MM.1S (cell line): ENCODE measurements at regions not wholly inside any gene's neighbourhood (a gene's known extent, or its start where the extent isn't known, plus 50 kb on each side); places are given as distances from the start of the nearest gene placed in this dataset.

Experiments used
- DNase-seq: peaks from one replicate; pipeline ENCODE4 v3.0.0-alpha.2; 2015
- H2AFZ ChIP-seq: fragments of 300-600 bp; sonication (generic); 2 replicates; pipeline ENCODE4 v1.6.0; 2016; ENCODE audit warnings: antibody characterized with exemption, low read length
- H3F3A ChIP-seq: fragments of 300-600 bp; sonication (generic); 2 replicates; pipeline ENCODE4 v1.6.1; 2016; ENCODE audit warnings: mild to moderate bottlenecking, antibody characterized with exemption, low read length, moderate library complexity, mixed read lengths; ENCODE audit not compliant: insufficient read depth
- H3K27ac ChIP-seq: fragments of 300-600 bp; sonication (generic); 2 replicates; pipeline ENCODE4 v1.5.1; 2016; ENCODE audit warnings: mild to moderate bottlenecking, low read length
- H3K27me3 ChIP-seq: fragments of 300-600 bp; sonication (generic); replicated peaks from 2 replicates; pipeline ENCODE4 v1.6.0; 2016; ENCODE audit warnings: low read length; ENCODE audit not compliant: insufficient read depth
- H3K36me3 ChIP-seq: fragments of 300-600 bp; sonication (generic); replicated peaks from 2 replicates; pipeline ENCODE4 v1.6.1; 2016; ENCODE audit warnings: mild to moderate bottlenecking, low read length, mixed read lengths; ENCODE audit not compliant: insufficient read depth
- H3K4me1 ChIP-seq: fragments of 300-600 bp; sonication (generic); 2 replicates; pipeline ENCODE4 v1.6.1; 2016; ENCODE audit warnings: low read length, mixed read lengths
- H3K4me2 ChIP-seq: fragments of 300-600 bp; sonication (generic); 2 replicates; pipeline ENCODE4 v1.6.0; 2016; ENCODE audit warnings: low read depth, low read length
- H3K4me3 ChIP-seq: fragments of 300-600 bp; sonication (generic); 2 replicates; pipeline ENCODE4 v1.5.1; 2016; ENCODE audit warnings: low read length, mixed read lengths
- H3K79me2 ChIP-seq: fragments of 300-600 bp; sonication (generic); 2 replicates; pipeline ENCODE4 v1.6.1; 2016; ENCODE audit warnings: mixed run types, low read length, mixed read lengths
- H3K9ac ChIP-seq: fragments of 300-600 bp; sonication (generic); 2 replicates; pipeline ENCODE4 v1.6.1; 2016; ENCODE audit warnings: low read length, mixed read lengths
- H3K9me2 ChIP-seq: fragments of 300-600 bp; sonication (generic); replicated peaks from 2 replicates; pipeline ENCODE4 v1.6.1; 2016; ENCODE audit warnings: mild to moderate bottlenecking, low read length, mixed read lengths; ENCODE audit not compliant: insufficient read depth
- H3K9me3 ChIP-seq: fragments of 300-600 bp; sonication (generic); replicated peaks from 2 replicates; pipeline ENCODE4 v1.6.1; 2016; ENCODE audit warnings: mild to moderate bottlenecking, low read length, mixed read lengths; ENCODE audit not compliant: insufficient read depth
- H4K20me1 ChIP-seq: fragments of 300-600 bp; sonication (generic); 2 replicates; pipeline ENCODE4 v1.6.1; 2016; ENCODE audit warnings: mild to moderate bottlenecking, low read length, moderate library complexity, mixed read lengths; ENCODE audit not compliant: insufficient read depth
- CTCF ChIP-seq: fragments of 300-600 bp; sonication (generic); IDR thresholded peaks from 2 replicates; pipeline ENCODE4 v1.5.1; 2016; ENCODE audit warnings: antibody characterized with exemption, low read length, mixed read lengths
- EZH2 ChIP-seq: fragments of 300-600 bp; sonication (generic); optimal IDR thresholded peaks from 2 replicates; pipeline ENCODE3; 2017; ENCODE audit warnings: low read depth, mild to moderate bottlenecking, antibody characterized with exemption, low read length, mixed read lengths
- EZH2phosphoT487 ChIP-seq: fragments of 300-600 bp; sonication (generic); IDR thresholded peaks from 2 replicates; pipeline ENCODE4 v1.6.1; 2018; ENCODE audit warnings: antibody characterized with exemption, low read length

DNA sequence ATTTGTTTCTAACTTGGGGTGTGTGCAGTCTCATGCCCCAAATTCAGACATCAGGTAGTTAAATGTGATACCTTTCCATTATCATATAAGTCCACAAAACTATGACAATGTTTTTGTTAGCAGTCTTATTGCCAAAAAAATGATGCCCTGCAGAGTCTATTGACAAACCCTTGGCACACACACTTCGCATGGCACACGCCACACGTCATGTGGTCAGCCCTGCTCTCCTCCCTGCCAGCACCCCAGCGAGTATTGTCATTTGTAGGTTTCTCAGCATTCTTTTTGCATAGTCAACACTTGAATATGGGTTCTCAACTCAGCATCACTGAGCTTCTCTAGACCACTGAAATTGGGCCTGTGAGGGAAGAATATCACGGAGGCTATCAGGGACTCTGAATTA is 356.0 kb downstream of the INHBA start:
- Histone ChIP-seq H3F3A (no peaks in the 10 kb centered on the region), H3K36me3 (no peaks in the 10 kb centered on the region), H3K79me2 (no peaks in the 10 kb centered on the region), H3K4me3 (no peak overlapping the region), H3K4me2 (no peak overlapping the region), H4K20me1 (no peaks in the 10 kb centered on the region), H3K4me1 (no peaks in the 10 kb centered on the region), H3K9ac (no peak overlapping the region), H3K9me3 (no peaks in the 10 kb centered on the region), H3K27ac (no peak overlapping the region), H2AFZ (no peak overlapping the region), H3K27me3 (no peaks in the 10 kb centered on the region), H3K9me2 (no peaks in the 10 kb centered on the region)
- no peak for DNase-seq
- TF ChIP-seq EZH2 (no peak), CTCF (no peak), EZH2phosphoT487 (no peak)

DNA sequence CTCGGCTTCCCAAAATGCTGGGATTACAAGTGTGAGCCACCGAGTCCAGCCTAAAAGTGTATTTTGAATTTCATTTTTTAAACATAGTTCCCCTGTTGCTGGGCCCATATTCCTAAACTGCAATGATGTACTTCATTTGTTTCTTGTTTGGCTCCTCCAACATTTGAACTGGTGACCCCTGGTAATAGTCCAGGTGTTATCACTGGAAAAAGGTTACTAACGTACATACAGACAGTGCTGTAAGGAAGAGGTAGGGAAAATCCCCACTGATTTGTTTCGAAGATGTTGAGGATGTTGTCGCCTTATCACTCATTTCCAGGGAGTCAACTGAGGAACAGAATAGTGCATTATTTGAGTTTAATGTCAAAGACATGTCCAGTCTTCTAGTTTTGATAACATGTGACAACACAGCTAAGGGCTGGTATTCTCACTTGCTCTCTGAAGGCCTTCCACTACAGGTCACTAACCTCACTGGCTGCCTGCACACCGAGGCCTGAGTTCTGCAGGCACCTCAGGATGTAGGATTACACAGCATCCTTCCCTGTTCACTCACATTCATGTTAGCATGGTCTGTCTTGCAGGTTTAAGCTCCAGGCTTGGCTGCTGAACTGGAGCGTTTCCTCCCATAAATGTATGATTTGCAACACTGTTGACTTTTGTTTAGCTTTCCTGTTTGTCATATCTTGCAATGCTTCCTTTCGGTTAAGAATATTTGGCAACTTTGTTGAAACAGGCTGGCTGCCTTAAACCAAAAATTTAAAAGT is 362.8 kb downstream of the INHBA start:
- no peak for DNase-seq
- H4K20me1 ChIP-seq: no peaks in the 10 kb centered on the region
- H3K9ac ChIP-seq: no peak overlapping the region
- H3K9me2 ChIP-seq: no peaks in the 10 kb centered on the region
- no peaks in the 10 kb centered on the region for H3K79me2 ChIP-seq
- no peak overlapping the region for H3K27ac ChIP-seq
- H3K4me2 ChIP-seq: no peak overlapping the region
- no peak overlapping the region for H3K4me3 ChIP-seq
- H3K27me3 ChIP-seq: no peaks in the 10 kb centered on the region
- H3K9me3 ChIP-seq: no peaks in the 10 kb centered on the region
- no peak for TF ChIP-seq CTCF
- TF ChIP-seq EZH2phosphoT487: no peak
- no peak for TF ChIP-seq EZH2
- no peaks in the 10 kb centered on the region for H3F3A ChIP-seq
- no peaks in the 10 kb centered on the region for H3K36me3 ChIP-seq
- no peak overlapping the region for H2AFZ ChIP-seq
- H3K4me1 ChIP-seq: no peaks in the 10 kb centered on the region

- no peaks in the 10 kb centered on the region for H3K79me2 ChIP-seq
- H3K9ac ChIP-seq: no peak overlapping the region
- no peaks in the 10 kb centered on the region for H3K9me2 ChIP-seq
- no peak overlapping the region for H3K4me3 ChIP-seq
- no peaks in the 10 kb centered on the region for H3K27me3 ChIP-seq
- TF ChIP-seq EZH2: no peak
- TF ChIP-seq CTCF: no peak
- TF ChIP-seq EZH2phosphoT487: no peak
- no peaks in the 10 kb centered on the region for H3K36me3 ChIP-seq
- H2AFZ ChIP-seq: no peak overlapping the region
- DNase-seq: no peak
- no peak overlapping the region for H3K4me2 ChIP-seq
- H3K27ac ChIP-seq: no peak overlapping the region
- H4K20me1 ChIP-seq: no peaks in the 10 kb centered on the region
- H3K4me1 ChIP-seq: no peaks in the 10 kb centered on the region
- H3K9me3 ChIP-seq: no peaks in the 10 kb centered on the region
- no peaks in the 10 kb centered on the region for H3F3A ChIP-seq
Measured at GRCh38 chr7:41336981-41337380, 365.9 kb downstream of the INHBA start.
